HG03558 (cell line): ENCODE measurements at regions not wholly inside any gene's neighbourhood (a gene's known extent, or its start where the extent isn't known, plus 50 kb on each side); places are given as distances from the start of the nearest gene placed in this dataset.

Source experiments
- ATAC-seq: cut with Tn5 transposase; IDR thresholded peaks from one replicate; pipeline ENCODE4 v1.9.1; 2021; ENCODE audit warnings: moderate number of reproducible peaks; ENCODE audit not compliant: unreplicated experiment; ENCODE audit errors: extremely low read depth

GRCh38 chr2:235382601-235383000, 111.2 kb upstream of the AGAP1 start:
- no peak for ATAC-seq

- ATAC-seq: no peak
Observed at GRCh38 chr2:235383272-235383843, 110.5 kb upstream of the AGAP1 start.

DNA sequence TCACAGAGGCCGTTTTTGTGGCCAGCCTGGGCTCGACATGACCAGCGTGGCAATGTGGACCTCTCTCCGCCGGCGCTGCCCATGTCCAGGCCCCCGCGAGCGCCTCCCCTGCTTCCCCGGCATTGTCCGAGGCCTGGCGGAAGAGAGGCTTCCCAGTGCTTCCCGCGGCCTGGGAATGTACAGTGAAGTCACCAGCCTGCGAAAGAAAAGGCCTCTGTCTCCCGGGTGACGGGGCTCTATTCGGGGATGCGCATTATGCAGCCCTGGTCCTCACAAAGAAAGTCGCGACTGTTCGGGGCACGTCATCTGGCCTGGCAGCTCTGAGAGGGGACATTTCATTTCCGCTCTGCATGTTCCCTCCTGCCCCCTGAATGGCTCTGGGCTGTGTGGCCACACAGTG, 109.2 kb upstream of the AGAP1 start:
- ATAC-seq: no peak

DNA sequence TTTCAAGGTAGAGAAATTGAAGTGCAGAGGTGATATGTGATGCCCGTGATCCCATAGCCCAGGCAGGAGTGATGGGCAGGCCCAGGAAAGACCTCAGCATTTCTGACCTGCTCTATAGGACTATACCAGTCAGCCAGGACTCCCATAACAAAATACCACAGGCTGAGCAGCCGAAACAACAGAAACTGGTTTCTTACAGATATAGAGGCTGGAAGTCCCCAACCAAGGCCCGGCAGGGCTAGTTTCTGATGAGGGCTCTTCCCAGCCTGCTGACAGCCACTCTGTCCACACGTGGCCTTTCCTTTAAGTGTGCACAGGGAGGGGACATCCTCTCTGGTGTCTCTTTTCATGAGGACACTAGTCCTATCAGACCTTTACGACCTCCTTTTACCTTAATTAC, 104.2 kb upstream of the AGAP1 start:
- ATAC-seq: no peak

DNA sequence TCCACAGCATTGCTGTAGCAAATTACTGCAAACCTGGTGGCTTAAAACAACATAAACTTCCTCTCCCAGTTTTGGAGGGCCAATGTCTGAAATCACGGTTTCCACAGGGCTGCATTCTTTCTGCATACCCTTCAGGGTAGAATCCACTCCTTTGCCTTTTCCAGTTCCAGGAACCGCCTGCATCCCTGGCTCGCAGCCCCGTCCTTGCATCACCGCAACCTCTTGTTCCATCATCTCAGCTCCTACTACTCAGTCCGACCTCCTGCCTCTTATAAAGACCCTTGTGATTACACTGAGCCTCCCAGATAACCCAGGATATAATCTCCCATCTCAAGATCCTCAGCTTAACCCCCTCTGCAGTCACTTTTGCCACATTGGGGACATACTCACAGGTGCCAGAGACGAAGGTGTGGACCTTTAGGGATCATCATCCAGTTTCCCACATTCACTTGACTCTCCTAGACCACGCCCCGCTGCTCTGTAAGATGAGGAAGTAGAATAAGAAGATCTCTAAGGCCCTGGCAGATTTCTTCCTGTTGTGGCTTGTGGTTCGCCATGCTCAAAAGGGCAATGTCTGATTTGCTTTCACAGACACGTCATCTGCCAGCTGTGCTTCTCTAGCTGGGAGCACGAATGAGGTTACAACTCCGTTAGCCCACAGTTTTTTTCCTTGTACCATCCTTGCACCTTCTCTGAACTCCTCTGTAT, 103.6 kb upstream of the AGAP1 start:
- peak; percentile 56 for ATAC-seq

DNA sequence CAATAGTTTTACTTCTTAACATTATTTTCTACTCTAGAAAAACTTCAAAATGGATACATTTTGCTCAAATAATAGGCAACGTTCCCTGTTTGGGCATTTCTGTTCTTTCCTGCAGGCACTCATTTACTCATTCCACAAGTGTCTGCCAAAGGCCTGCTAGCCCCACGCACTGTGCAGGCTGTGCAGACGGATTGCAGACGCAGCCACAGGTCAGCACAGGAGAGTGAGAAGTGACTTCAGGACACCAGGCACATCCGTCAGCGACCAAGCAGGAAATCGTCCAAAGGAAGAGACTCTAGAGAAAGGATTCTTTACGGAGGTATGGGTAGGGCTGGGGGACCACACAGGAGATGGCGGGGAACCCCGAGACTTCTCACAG, 103.0 kb upstream of the AGAP1 start:
- ATAC-seq: no peak

DNA sequence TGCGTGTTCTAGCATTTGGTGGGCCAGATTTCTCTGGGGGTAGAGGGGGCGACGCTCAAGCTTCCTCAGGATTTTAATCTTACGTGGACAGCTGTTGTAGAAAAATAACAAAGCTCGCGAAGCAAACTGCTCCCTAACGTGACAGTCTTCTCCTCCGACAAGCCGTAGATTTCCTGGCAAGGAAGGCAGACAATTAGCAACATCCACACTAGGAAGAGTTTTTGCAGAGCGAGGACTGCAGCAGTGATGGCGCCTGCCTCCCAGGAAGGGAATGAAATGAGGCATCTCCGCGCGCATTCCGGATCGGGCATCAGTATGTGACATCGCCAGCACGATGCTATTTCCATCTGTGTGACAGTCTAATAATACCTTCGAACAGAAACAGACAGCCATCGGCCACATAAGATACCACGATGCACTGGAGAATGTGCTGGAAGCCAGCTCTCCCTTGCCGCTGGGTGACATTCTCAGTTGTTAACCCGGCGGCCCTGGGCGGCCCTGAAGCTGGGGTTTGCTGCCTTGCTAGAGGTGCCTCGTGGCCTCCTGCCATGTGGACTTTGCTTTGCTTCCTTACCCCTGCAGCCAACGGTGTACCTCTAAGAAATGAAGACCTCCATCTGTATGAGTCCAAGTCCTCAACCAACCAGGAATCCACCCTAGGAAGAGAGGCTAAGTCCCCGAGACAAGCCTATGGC, 101.8 kb upstream of the AGAP1 start:
- ATAC-seq: no peak

DNA sequence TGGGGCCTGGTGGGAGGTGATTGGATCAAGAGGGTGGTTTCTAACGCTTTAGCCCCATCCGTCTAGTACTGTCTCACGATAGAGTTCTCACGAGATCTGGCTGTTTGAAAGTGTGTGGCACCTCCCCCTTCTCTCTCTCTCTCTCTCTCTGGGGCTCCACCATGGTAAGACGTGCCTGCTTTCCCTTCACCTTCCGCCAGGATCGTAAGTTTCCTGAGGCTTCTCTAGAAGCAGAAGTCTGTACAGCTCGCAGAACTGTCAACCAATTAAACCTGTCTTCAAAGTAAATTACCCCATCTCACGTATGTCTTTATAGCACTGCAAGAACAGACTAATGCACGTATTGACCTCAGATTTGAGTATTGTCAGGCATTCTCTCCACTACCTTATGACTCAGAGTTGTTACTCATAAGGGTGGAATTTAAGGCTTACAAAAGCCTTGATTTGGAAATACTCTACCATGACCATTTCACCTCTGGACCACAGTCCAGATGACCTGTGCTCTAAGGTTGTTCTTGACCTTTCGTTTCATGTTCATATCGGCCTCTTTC, 99.5 kb upstream of the AGAP1 start:
- no peak for ATAC-seq

- no peak for ATAC-seq
Observed at GRCh38 chr2:235396071-235396846, 97.6 kb upstream of the AGAP1 start.

DNA sequence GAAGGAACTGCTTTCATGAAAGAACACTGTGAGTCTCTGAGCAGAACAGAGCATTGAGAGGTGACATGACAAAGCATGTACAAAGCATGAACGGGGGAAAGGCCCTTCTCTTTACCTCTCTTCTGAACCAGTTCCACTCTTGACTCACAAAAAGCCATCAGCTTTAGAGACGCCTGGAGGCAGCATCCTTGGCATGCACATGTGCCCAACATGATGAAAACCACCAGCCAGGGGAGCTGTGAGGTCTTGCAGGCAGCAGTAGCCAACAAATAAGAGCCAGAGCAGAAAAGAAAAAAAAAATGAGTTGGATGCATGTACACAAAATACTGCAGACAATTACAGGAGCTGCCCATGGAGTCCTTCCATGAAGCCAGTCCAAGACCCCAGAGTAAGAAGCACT, 95.5 kb upstream of the AGAP1 start:
- ATAC-seq: no peak

DNA sequence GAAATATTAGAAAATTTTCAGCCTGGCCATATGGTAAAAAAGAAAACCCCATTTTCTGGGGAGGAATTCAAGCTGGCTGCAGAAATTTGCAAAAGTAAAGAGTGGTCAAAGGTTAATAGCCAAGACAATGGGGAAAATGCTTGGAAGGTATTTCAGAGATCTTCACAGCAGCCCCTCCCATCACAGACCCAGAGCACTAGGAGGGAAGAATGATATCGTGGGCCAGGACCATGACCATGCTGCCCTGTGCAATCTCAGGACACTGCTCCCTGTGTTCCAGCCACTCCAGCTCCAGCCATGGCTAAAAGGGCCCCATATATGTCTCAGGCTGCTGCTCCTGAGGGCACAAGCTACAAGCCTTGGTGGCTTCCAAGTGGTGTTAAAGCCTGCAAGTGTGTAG, 93.9 kb upstream of the AGAP1 start:
- no peak for ATAC-seq

DNA sequence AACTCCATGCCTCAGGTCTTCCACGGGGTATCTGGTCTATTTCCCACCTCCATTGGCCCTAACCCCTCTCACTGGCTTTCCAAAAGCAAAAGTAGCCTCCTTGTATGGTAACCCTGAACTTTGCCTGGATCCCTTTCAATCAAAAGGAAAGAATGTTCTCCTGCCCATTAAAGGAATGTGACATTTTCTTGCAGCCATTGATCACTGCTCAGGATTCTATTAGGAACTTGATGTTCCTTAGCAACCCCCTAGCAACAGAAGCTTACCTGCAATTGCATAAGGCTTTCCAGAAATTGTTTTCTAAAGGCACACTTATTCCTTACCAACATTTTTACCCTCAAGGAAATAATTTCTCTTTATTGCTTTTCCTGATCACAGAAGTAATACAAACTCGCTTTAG, 91.4 kb upstream of the AGAP1 start:
- ATAC-seq: no peak

GRCh38 chr2:235405612-235406361, 88.1 kb upstream of the AGAP1 start:
- no peak for ATAC-seq

DNA sequence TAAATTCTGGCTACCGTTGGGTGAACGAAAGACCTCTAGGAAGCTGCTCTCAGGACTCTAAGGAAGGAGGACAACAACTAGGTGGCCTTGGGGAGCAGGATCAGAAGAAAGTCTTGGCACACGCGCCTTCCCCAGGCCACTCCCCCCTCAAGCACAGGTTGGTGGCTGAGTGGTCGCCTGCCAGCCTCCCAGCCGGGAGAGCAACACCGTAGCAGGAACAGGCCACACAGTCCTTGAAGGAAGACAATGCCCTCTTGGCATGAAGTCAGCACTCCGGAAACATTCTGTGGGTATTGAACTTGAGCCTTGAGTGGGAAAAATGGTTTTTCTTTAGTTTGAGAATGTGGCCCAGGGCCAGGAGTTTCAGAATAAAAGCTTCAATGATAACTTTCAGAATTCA, 87.4 kb upstream of the AGAP1 start:
- ATAC-seq: no peak

GRCh38 chr2:235411905-235412485, 81.8 kb upstream of the AGAP1 start:
- no peak for ATAC-seq

DNA sequence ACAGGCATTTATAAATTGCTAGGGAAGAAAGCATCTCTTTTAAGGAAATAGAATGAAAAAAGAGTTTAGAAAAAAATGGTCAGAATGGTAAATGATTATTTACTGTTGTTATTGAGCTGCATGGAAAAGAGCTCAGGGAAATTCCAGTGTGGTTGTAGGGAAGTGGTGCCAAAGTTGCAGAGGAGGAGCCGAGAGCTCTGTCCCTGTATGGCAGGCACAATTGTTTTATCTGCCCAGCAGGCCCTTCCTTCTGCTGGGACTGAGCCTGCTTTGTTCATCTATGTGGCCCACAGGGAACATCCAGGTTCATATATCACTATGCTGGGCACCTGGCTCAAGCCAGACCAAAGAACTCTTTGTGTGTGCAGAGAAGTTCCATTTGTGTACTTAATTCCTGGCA, 80.8 kb upstream of the AGAP1 start:
- ATAC-seq: no peak

DNA sequence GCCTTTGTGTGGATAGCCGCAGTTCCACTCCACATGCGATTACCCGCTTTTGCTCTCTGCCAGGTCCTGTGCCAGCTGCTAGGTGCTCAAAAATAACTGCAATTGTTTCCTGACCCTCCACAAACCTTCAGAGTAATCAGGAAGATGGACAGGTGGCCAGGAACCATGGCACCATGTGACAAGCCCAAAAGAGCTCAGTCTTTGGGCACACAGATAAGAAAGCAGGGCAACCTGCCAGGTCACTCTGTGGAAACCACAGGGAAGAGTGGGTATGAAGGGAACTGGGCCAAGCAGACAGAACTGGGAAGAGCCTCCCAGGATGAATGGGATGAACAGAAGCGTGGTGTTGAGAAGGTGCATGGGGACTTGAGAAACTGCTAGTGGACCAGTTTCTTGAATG, 79.4 kb upstream of the AGAP1 start:
- ATAC-seq: no peak

GRCh38 chr2:235416858-235417499, 76.9 kb upstream of the AGAP1 start:
- ATAC-seq: no peak

DNA sequence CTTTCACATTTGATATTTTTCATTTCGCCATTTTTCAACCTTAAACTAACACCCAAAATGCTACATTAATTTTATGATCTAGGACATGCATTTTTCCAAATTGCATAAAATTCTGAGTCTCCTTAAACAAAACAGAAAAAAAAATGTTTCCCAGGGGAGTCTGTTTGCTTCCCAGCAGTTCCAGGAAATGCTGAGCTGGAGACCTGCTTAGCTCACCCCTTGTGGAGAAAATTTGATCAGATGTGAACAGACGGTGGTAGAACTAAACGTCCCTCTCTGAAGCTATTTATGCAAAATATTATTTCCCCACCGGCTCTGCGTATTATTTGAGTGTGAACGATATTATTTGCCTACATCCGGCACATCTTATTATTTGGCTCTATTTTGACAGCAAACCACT, 74.9 kb upstream of the AGAP1 start:
- ATAC-seq: no peak
